ENCODE measurements at regions not wholly inside any gene's neighbourhood (a gene's known extent, or its start where the extent isn't known, plus 50 kb on each side); places are given as distances from the start of the nearest gene placed in this dataset.
"Not testable (repeated sequence)": the region's sequence is repeated elsewhere in the genome, so short reads cannot be mapped to it uniquely, and the experiment has no call there.

- H3K27ac Mint-ChIP-seq, POLR2A ChIA-PET, H3K27me3 Mint-ChIP-seq, H3K4me1 Mint-ChIP-seq, DNase-seq, ATAC-seq, H3K4me3 Mint-ChIP-seq: not testable (repeated sequence)
- H3K9me3 Mint-ChIP-seq = peaks cover 10 to 50% (median 28%) of the 10 kb centered on the region in 9 donors
- H3K36me3 Mint-ChIP-seq = peaks cover 0 to 21% (median 17%) of the 10 kb centered on the region in 3 donors
Observed at GRCh38 chr7:91754280-91754679, 126.2 kb downstream of the MTERF1 start.

GRCh38 chr7:91755121-91755520 is 125.4 kb downstream of the MTERF1 start:
- H3K4me3 Mint-ChIP-seq, H3K4me1 Mint-ChIP-seq, ATAC-seq, H3K27ac Mint-ChIP-seq, POLR2A ChIA-PET, DNase-seq, H3K27me3 Mint-ChIP-seq: not testable (repeated sequence)
- Mint-ChIP-seq H3K9me3 (peaks cover 10 to 43% (median 25%) of the 10 kb centered on the region in 9 donors), H3K36me3 (peaks cover 0 to 17% (median 10%) of the 10 kb centered on the region in 3 donors)

- no peak for DNase-seq
- peaks cover 13 to 66% (median 54%) of the 10 kb centered on the region in 9 donors for H3K9me3 Mint-ChIP-seq
- H3K36me3 Mint-ChIP-seq = peaks cover 2 to 28% (median 15%) of the 10 kb centered on the region in 3 donors
- H3K4me3 Mint-ChIP-seq = no peak overlapping the region
- POLR2A ChIA-PET = no interaction called here
- no peak overlapping the region for H3K27ac Mint-ChIP-seq
- H3K27me3 Mint-ChIP-seq = peaks cover 0 to 3% (median 0%) of the 10 kb centered on the region in 5 donors
- peaks cover 0 to 2% (median 0%) of the 10 kb centered on the region in 4 donors for H3K4me1 Mint-ChIP-seq
- no peak for ATAC-seq
Observed at GRCh38 chr7:91759205-91759863, 121.2 kb downstream of the MTERF1 start.

GRCh38 chr7:91767820-91768219 is 112.7 kb downstream of the MTERF1 start:
- no peak overlapping the region for H3K27ac Mint-ChIP-seq
- DNase-seq = no peak
- no peak overlapping the region for H3K4me3 Mint-ChIP-seq
- ATAC-seq = no peak
- no peaks in the 10 kb centered on the region for H3K4me1 Mint-ChIP-seq
- peaks cover 0 to 30% (median 16%) of the 10 kb centered on the region in 9 donors for H3K9me3 Mint-ChIP-seq
- no peaks in the 10 kb centered on the region for H3K27me3 Mint-ChIP-seq
- H3K36me3 Mint-ChIP-seq = peaks cover 2 to 6% (median 2%) of the 10 kb centered on the region in 3 donors
- POLR2A ChIA-PET = no interaction called here

GRCh38 chr7:91771394-91771793 is 109.1 kb downstream of the MTERF1 start:
- no peak for DNase-seq
- H3K9me3 Mint-ChIP-seq = peaks cover 0 to 2% (median 0%) of the 10 kb centered on the region in 9 donors
- no peak overlapping the region for H3K27ac Mint-ChIP-seq
- H3K4me1 Mint-ChIP-seq = no peaks in the 10 kb centered on the region
- H3K4me3 Mint-ChIP-seq = no peak overlapping the region
- no peaks in the 10 kb centered on the region for H3K36me3 Mint-ChIP-seq
- POLR2A ChIA-PET = no interaction called here
- peaks cover 0 to 3% (median 0%) of the 10 kb centered on the region in 5 donors for H3K27me3 Mint-ChIP-seq
- ATAC-seq = no peak

GRCh38 chr7:91771921-91772815 is 108.3 kb downstream of the MTERF1 start:
- POLR2A ChIA-PET = no interaction called here
- DNase-seq (no peak), ATAC-seq (no peak)
- H3K27ac Mint-ChIP-seq = no peak overlapping the region
- H3K9me3 Mint-ChIP-seq = peaks cover 0 to 2% (median 0%) of the 10 kb centered on the region in 9 donors
- H3K4me1 Mint-ChIP-seq = no peaks in the 10 kb centered on the region
- no peaks in the 10 kb centered on the region for H3K36me3 Mint-ChIP-seq
- H3K27me3 Mint-ChIP-seq = peaks cover 0 to 3% (median 0%) of the 10 kb centered on the region in 5 donors
- no peak overlapping the region for H3K4me3 Mint-ChIP-seq

- Mint-ChIP-seq H3K27me3 (peaks cover 0 to 3% (median 0%) of the 10 kb centered on the region in 5 donors), H3K4me1 (no peaks in the 10 kb centered on the region), H3K36me3 (no peaks in the 10 kb centered on the region), H3K9me3 (peaks cover 0 to 2% (median 0%) of the 10 kb centered on the region in 9 donors), H3K27ac (no peak overlapping the region), H3K4me3 (no peak overlapping the region)
- DNase-seq (no peak), ATAC-seq (no peak)
- POLR2A ChIA-PET = no interaction called here
Observed at GRCh38 chr7:91776171-91776570, 104.3 kb downstream of the MTERF1 start.

GRCh38 chr7:91777522-91777921 is 103.0 kb downstream of the MTERF1 start:
- Mint-ChIP-seq H3K36me3 (no peaks in the 10 kb centered on the region), H3K4me1 (no peaks in the 10 kb centered on the region), H3K27me3 (peaks cover 0 to 3% (median 0%) of the 10 kb centered on the region in 5 donors), H3K4me3 (no peak overlapping the region), H3K27ac (no peak overlapping the region), H3K9me3 (peaks cover 0 to 2% (median 0%) of the 10 kb centered on the region in 9 donors)
- DNase-seq = no peak
- ATAC-seq = no peak
- POLR2A ChIA-PET = no interaction called here

GRCh38 chr7:91778416-91778815 is 102.1 kb downstream of the MTERF1 start:
- Mint-ChIP-seq H3K27me3 (peaks cover 0 to 8% (median 0%) of the 10 kb centered on the region in 5 donors), H3K4me3 (no peak overlapping the region), H3K36me3 (no peaks in the 10 kb centered on the region), H3K4me1 (no peaks in the 10 kb centered on the region), H3K9me3 (peaks cover 0 to 2% (median 0%) of the 10 kb centered on the region in 9 donors), H3K27ac (no peak overlapping the region)
- POLR2A ChIA-PET = no interaction called here
- no peak for ATAC-seq
- DNase-seq = no peak

- Mint-ChIP-seq H3K36me3 (no peaks in the 10 kb centered on the region), H3K4me3 (no peak overlapping the region), H3K4me1 (no peaks in the 10 kb centered on the region), H3K9me3 (peaks cover 0 to 2% (median 0%) of the 10 kb centered on the region in 9 donors), H3K27me3 (peaks cover 0 to 8% (median 0%) of the 10 kb centered on the region in 5 donors), H3K27ac (no peak overlapping the region)
- ATAC-seq (no peak), DNase-seq (no peak)
- POLR2A ChIA-PET = no interaction called here
Observed at GRCh38 chr7:91780521-91780920, 100.0 kb downstream of the MTERF1 start.

GRCh38 chr7:91784469-91784868 is 96.0 kb downstream of the MTERF1 start:
- Mint-ChIP-seq H3K4me3 (no peak overlapping the region), H3K27me3 (peaks cover 0 to 4% (median 0%) of the 10 kb centered on the region in 5 donors), H3K27ac (no peak overlapping the region), H3K9me3 (no peaks in the 10 kb centered on the region), H3K36me3 (no peaks in the 10 kb centered on the region), H3K4me1 (no peaks in the 10 kb centered on the region)
- POLR2A ChIA-PET = no interaction called here
- ATAC-seq (no peak), DNase-seq (no peak)

GRCh38 chr7:91787931-91788330 is 92.6 kb downstream of the MTERF1 start:
- Mint-ChIP-seq H3K27ac (no peak overlapping the region), H3K9me3 (peaks cover 0 to 5% (median 0%) of the 10 kb centered on the region in 9 donors), H3K4me3 (no peak overlapping the region), H3K4me1 (no peaks in the 10 kb centered on the region), H3K27me3 (peaks cover 0 to 4% (median 0%) of the 10 kb centered on the region in 5 donors), H3K36me3 (peaks cover 0 to 4% (median 0%) of the 10 kb centered on the region in 3 donors)
- DNase-seq (no peak), ATAC-seq (no peak)
- POLR2A ChIA-PET = no interaction called here

GRCh38 chr7:91789086-91789485 is 91.4 kb downstream of the MTERF1 start:
- no peaks in the 10 kb centered on the region for H3K27me3 Mint-ChIP-seq
- peaks cover 0 to 11% (median 3%) of the 10 kb centered on the region in 3 donors for H3K36me3 Mint-ChIP-seq
- H3K9me3 Mint-ChIP-seq = peaks cover 0 to 16% (median 3%) of the 10 kb centered on the region in 9 donors
- no peaks in the 10 kb centered on the region for H3K4me1 Mint-ChIP-seq
- no peak overlapping the region for H3K27ac Mint-ChIP-seq
- POLR2A ChIA-PET = no interaction called here
- H3K4me3 Mint-ChIP-seq = no peak overlapping the region
- no peak for DNase-seq
- no peak for ATAC-seq
